ENCODE measurements at regions not wholly inside any gene's neighbourhood (a gene's known extent, or its start where the extent isn't known, plus 50 kb on each side); places are given as distances from the start of the nearest gene placed in this dataset.

DNA sequence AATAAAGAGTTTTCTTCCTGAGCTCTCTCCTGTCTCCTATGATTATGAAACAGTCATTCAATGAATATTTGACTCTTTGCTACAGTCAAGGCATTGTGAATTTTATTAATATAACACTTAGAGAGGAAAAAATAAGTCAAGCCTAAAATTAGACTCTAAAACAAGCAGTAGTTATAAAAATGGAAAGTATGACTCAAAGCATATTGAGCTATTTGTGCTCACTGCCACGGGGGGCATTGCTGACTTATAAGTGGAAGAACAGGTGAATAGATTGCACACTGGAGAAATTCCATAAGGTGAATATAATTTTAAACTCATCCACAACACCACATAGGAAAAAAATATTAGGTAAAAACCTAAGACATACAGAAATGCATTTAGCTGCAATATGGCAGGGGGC, 87.7 kb upstream of the CCDC196 start:
- TF ChIP-seq, protein P1, sequence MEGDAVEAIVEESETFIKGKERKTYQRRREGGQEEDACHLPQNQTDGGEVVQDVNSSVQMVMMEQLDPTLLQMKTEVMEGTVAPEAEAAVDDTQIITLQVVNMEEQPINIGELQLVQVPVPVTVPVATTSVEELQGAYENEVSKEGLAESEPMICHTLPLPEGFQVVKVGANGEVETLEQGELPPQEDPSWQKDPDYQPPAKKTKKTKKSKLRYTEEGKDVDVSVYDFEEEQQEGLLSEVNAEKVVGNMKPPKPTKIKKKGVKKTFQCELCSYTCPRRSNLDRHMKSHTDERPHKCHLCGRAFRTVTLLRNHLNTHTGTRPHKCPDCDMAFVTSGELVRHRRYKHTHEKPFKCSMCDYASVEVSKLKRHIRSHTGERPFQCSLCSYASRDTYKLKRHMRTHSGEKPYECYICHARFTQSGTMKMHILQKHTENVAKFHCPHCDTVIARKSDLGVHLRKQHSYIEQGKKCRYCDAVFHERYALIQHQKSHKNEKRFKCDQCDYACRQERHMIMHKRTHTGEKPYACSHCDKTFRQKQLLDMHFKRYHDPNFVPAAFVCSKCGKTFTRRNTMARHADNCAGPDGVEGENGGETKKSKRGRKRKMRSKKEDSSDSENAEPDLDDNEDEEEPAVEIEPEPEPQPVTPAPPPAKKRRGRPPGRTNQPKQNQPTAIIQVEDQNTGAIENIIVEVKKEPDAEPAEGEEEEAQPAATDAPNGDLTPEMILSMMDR (IDR thresholded peaks at IDR 0.05; ENCODE audit: low read length): no peak
- TF ChIP-seq EZH2 (optimal IDR thresholded peaks at IDR 0.05; ENCODE audit: low read depth, low read length): no peak
- TF ChIP-seq EZH2phosphoT487 (IDR thresholded peaks at IDR 0.05; ENCODE audit: low read length): no peak
